ENCODE measurements at regions not wholly inside any gene's neighbourhood (a gene's known extent, or its start where the extent isn't known, plus 50 kb on each side); places are given as distances from the start of the nearest gene placed in this dataset.

- H3K27me3 ChIP-seq (ENCODE audit: low read length): no peaks in the 10 kb centered on the region
- H3K9me3 ChIP-seq (ENCODE audit: low read length): 0 out of 2 replicates have a peak, but pooled peaks cover 4% of the 10 kb centered on the region
- DNase-seq (no peak), ATAC-seq (no peak)
- no peaks in the 10 kb centered on the region for H4K20me1 ChIP-seq (ENCODE audit: low read length)
- no peak overlapping the region for H3K9ac ChIP-seq (ENCODE audit: low read length)
- H3K36me3 ChIP-seq (ENCODE audit: low read depth, low read length): no peaks in the 10 kb centered on the region
- H3K79me2 ChIP-seq (ENCODE audit: low read length): no peaks in the 10 kb centered on the region
- ChIA-PET POLR2A (ENCODE audit: unreplicated experiment) (no interaction called here), CTCF (no interaction called here)
- H3K4me1 ChIP-seq (ENCODE audit: insufficient read depth, low read length): no peaks in the 10 kb centered on the region
- BruUV-seq (replicated peaks): no TSS peak
- H3K9me2 ChIP-seq (replicated peaks; ENCODE audit: low read length): no peaks in the 10 kb centered on the region
- no peak overlapping the region for H3K27ac ChIP-seq (ENCODE audit: low read length)
- no peak overlapping the region for H3K4me3 ChIP-seq (ENCODE audit: low read length)
- intact Hi-C loops (cut with micrococcal nuclease): no loop called here
- no peak overlapping the region for H2AFZ ChIP-seq (ENCODE audit: low read length)
- H3K4me2 ChIP-seq (ENCODE audit: low read length): no peak overlapping the region
- TF ChIP-seq EZH2 (IDR thresholded peaks at IDR 0.05; ENCODE audit: low read length, unreplicated experiment) (no peak), CTCF (conservative IDR thresholded peaks at IDR 0.05; ENCODE audit: low read depth, low read length) (no peak), EZH2phosphoT487 (IDR thresholded peaks at IDR 0.05; ENCODE audit: borderline replicate concordance, low read length) (no peak)
- H3F3A ChIP-seq (ENCODE audit: low read length, unreplicated experiment): no peaks in the 10 kb centered on the region
Measured at GRCh38 chr11:15672825-15673224, 558.1 kb downstream of the INSC start.

- Histone ChIP-seq H3K4me2 (ENCODE audit: low read length) (no peak overlapping the region), H3K4me1 (ENCODE audit: insufficient read depth, low read length) (no peaks in the 10 kb centered on the region), H3K9me3 (ENCODE audit: low read length) (0 out of 2 replicates have a peak, but pooled peaks cover 4% of the 10 kb centered on the region), H2AFZ (ENCODE audit: low read length) (no peak overlapping the region), H3K9me2 (replicated peaks; ENCODE audit: low read length) (no peaks in the 10 kb centered on the region), H3K79me2 (ENCODE audit: low read length) (no peaks in the 10 kb centered on the region), H3F3A (ENCODE audit: low read length, unreplicated experiment) (no peaks in the 10 kb centered on the region), H3K4me3 (ENCODE audit: low read length) (no peak overlapping the region), H3K27me3 (ENCODE audit: low read length) (no peaks in the 10 kb centered on the region), H4K20me1 (ENCODE audit: low read length) (no peaks in the 10 kb centered on the region), H3K27ac (ENCODE audit: low read length) (no peak overlapping the region), H3K9ac (ENCODE audit: low read length) (no peak overlapping the region), H3K36me3 (ENCODE audit: low read depth, low read length) (no peaks in the 10 kb centered on the region)
- no peak for ATAC-seq
- POLR2A ChIA-PET (ENCODE audit: unreplicated experiment): no interaction called here
- intact Hi-C loops (cut with micrococcal nuclease): no loop called here
- DNase-seq: no peak
- TF ChIP-seq EZH2phosphoT487 (IDR thresholded peaks at IDR 0.05; ENCODE audit: borderline replicate concordance, low read length) (no peak), EZH2 (IDR thresholded peaks at IDR 0.05; ENCODE audit: low read length, unreplicated experiment) (no peak), CTCF (conservative IDR thresholded peaks at IDR 0.05; ENCODE audit: low read depth, low read length) (no peak)
- BruUV-seq (replicated peaks): no TSS peak
- CTCF ChIA-PET: no interaction called here
Measured at GRCh38 chr11:15673408-15673831, 558.7 kb downstream of the INSC start.

GRCh38 chr11:15674756-15675155 is 560.0 kb downstream of the INSC start:
- Histone ChIP-seq H3K9ac (ENCODE audit: low read length) (no peak overlapping the region), H3K4me1 (ENCODE audit: insufficient read depth, low read length) (no peaks in the 10 kb centered on the region), H3K4me3 (ENCODE audit: low read length) (no peak overlapping the region), H3K9me3 (ENCODE audit: low read length) (0 out of 2 replicates have a peak, but pooled peaks cover 4% of the 10 kb centered on the region), H4K20me1 (ENCODE audit: low read length) (no peaks in the 10 kb centered on the region), H3K27me3 (ENCODE audit: low read length) (no peaks in the 10 kb centered on the region), H3K4me2 (ENCODE audit: low read length) (no peak overlapping the region), H3K27ac (ENCODE audit: low read length) (no peak overlapping the region), H3K36me3 (ENCODE audit: low read depth, low read length) (no peaks in the 10 kb centered on the region), H2AFZ (ENCODE audit: low read length) (no peak overlapping the region), H3F3A (ENCODE audit: low read length, unreplicated experiment) (no peaks in the 10 kb centered on the region), H3K79me2 (ENCODE audit: low read length) (no peaks in the 10 kb centered on the region), H3K9me2 (replicated peaks; ENCODE audit: low read length) (no peaks in the 10 kb centered on the region)
- BruUV-seq (replicated peaks): no TSS peak
- ChIA-PET CTCF (no interaction called here), POLR2A (ENCODE audit: unreplicated experiment) (no interaction called here)
- TF ChIP-seq EZH2 (IDR thresholded peaks at IDR 0.05; ENCODE audit: low read length, unreplicated experiment): no peak
- ATAC-seq (no peak), DNase-seq (no peak)
- intact Hi-C loops (cut with micrococcal nuclease): no loop called here
